GM12878 (cell line): ENCODE measurements at regions not wholly inside any gene's neighbourhood (a gene's known extent, or its start where the extent isn't known, plus 50 kb on each side); places are given as distances from the start of the nearest gene placed in this dataset.

Experiments
- ATAC-seq: fragments of 200-7000 bp; cut with Tn5 transposase; 3 replicates; pipeline ENCODE4 v1.9.1; 2020; ENCODE audit warnings: mild to moderate bottlenecking, moderate library complexity
- BruUV-seq: library from RNA; stranded (reverse); fragments of 400-500 nt; replicated peaks from 2 replicates; lab custom pipeline; 2021; lab: Mats Ljungman, UMichigan
- CTCF ChIA-PET: fragments of 300-600 bp; sonication (Branson Sonifier 250); formaldehyde crosslinking; extraction: SDS; loops from one replicate; lab custom pipeline; 2021; ENCODE audit warnings: inconsistent platforms; lab: Yijun Ruan, JAX
- POLR2A ChIA-PET: fragments of 350-600 bp; formaldehyde crosslinking; extraction: SDS; loops from one replicate; lab custom pipeline; 2021; ENCODE audit warnings: inconsistent platforms; lab: Charles Lee
- RAD21 ChIA-PET: fragments of 300-600 bp; sonication (Branson Sonifier 250); formaldehyde crosslinking; loops from one replicate; lab custom pipeline; 2023; ENCODE audit warnings: antibody characterized with exemption; ENCODE audit not compliant: unreplicated experiment; lab: Charles Lee
- SMC1A ChIA-PET: fragments of 300-600 bp; sonication (Branson Sonifier 250); formaldehyde crosslinking; loops from one replicate; lab custom pipeline; 2023; ENCODE audit not compliant: unreplicated experiment, uncharacterized antibody; lab: Charles Lee
- DNase-seq: peaks from one replicate; pipeline ENCODE4 v3.0.0-alpha.2; 2011; ENCODE audit warnings: low read depth, low spot score
- FAIRE-seq: peaks from 3 replicates; lab custom pipeline; 2011; peaks lifted over from hg19 to GRCh38; lab: Jason Lieb, UNC
- H2AFZ ChIP-seq: 2 replicates; pipeline ENCODE4 v1.6.0; 2011; ENCODE audit warnings: low read depth, low read length, control low read depth; ENCODE audit not compliant: control insufficient read depth
- H3K27ac ChIP-seq: 2 replicates; pipeline ENCODE4 v1.5.1; 2011; ENCODE audit warnings: control low read depth; ENCODE audit not compliant: control insufficient read depth, insufficient read depth
- H3K27me3 ChIP-seq, 2 experiments: replicated peaks in 1 of 2; 2 replicates each; pipeline versions ENCODE4 v1.6.0 to v1.6.1; 2011; ENCODE audit warnings: low read length in 1 of 2; ENCODE audit not compliant: control insufficient read depth in 2 of 2, insufficient read depth in 2 of 2
- H3K36me3 ChIP-seq, 2 experiments: 2 replicates each; pipeline ENCODE4 v1.5.1; 2011; ENCODE audit warnings: low read length in 1 of 2; ENCODE audit not compliant: control insufficient read depth in 2 of 2, insufficient read depth in 2 of 2
- H3K4me1 ChIP-seq: 2 replicates; pipeline ENCODE4 v1.6.1; 2011; ENCODE audit warnings: mild to moderate bottlenecking, low read length, moderate library complexity, mixed read lengths; ENCODE audit not compliant: control insufficient read depth, insufficient read depth
- H3K4me2 ChIP-seq: 2 replicates; pipeline ENCODE4 v1.6.0; 2011; ENCODE audit warnings: control low read depth; ENCODE audit not compliant: control insufficient read depth, insufficient read depth
- H3K4me3 ChIP-seq: fragments of 200-600 bp; sonication (generic); 2 replicates; pipeline ENCODE4 v1.5.1; 2016
- H3K79me2 ChIP-seq: 2 replicates; pipeline ENCODE4 v1.6.0; 2011; ENCODE audit warnings: low read length; ENCODE audit not compliant: control insufficient read depth, insufficient read depth
- H3K9ac ChIP-seq: 2 replicates; pipeline ENCODE4 v1.8.0; 2011; ENCODE audit warnings: low read length, control low read depth, mixed read lengths; ENCODE audit not compliant: control insufficient read depth, insufficient read depth
- H3K9me3 ChIP-seq: replicated peaks from 3 replicates; pipeline ENCODE4 v1.5.1; 2011; ENCODE audit warnings: mild to moderate bottlenecking, low read length; ENCODE audit not compliant: control insufficient read depth, insufficient read depth
- H4K20me1 ChIP-seq: 2 replicates; pipeline ENCODE4 v1.6.0; 2011; ENCODE audit not compliant: control insufficient read depth, insufficient read depth
- BACH1 ChIP-seq: fragments of 450-650 bp; IDR thresholded peaks from 2 replicates; pipeline ENCODE4 v1.6.1; 2017; ENCODE audit warnings: mild to moderate bottlenecking, borderline replicate concordance
- CBX3 ChIP-seq: fragments of 200-600 bp; sonication (generic); IDR thresholded peaks from 2 replicates; pipeline ENCODE4 v1.6.1; 2016; ENCODE audit warnings: low read depth, borderline replicate concordance
- CHD4 ChIP-seq: fragments of 200-600 bp; sonication (generic); IDR thresholded peaks from 2 replicates; pipeline ENCODE4 v1.6.1; 2016; ENCODE audit warnings: mild to moderate bottlenecking
- DPF2 ChIP-seq: fragments of 450-650 bp; IDR thresholded peaks from 2 replicates; pipeline ENCODE4 v1.6.1; 2017; ENCODE audit warnings: mild to moderate bottlenecking
- HDAC2 ChIP-seq: fragments of 200-600 bp; sonication (generic); IDR thresholded peaks from 2 replicates; pipeline ENCODE4 v1.6.1; 2017
- KLF5 ChIP-seq: fragments of 450-650 bp; IDR thresholded peaks from 2 replicates; pipeline ENCODE4 v1.6.1; 2014; ENCODE audit warnings: mild to moderate bottlenecking; ENCODE audit not compliant: partially characterized antibody
- LARP7 ChIP-seq: fragments of 450-650 bp; IDR thresholded peaks from 2 replicates; pipeline ENCODE4 v1.6.1; 2017; ENCODE audit warnings: mild to moderate bottlenecking
- MTA2 ChIP-seq: fragments of 450-650 bp; IDR thresholded peaks from 2 replicates; pipeline ENCODE4 v1.6.1; 2016; ENCODE audit warnings: low read depth, mild to moderate bottlenecking, moderate library complexity
- MXI1 ChIP-seq: fragments of 150-350 bp; IDR thresholded peaks from 2 replicates; pipeline ENCODE4 v1.6.1; 2011; ENCODE audit warnings: low read depth, mild to moderate bottlenecking, inconsistent platforms, low read length, improper control_type of control experiment
- NFIC ChIP-seq: IDR thresholded peaks from 2 replicates; pipeline ENCODE4 v1.6.1; 2012; ENCODE audit warnings: low read depth, mild to moderate bottlenecking, inconsistent platforms, low read length, moderate library complexity
- RAD51 ChIP-seq: fragments of 450-650 bp; IDR thresholded peaks from 2 replicates; pipeline ENCODE4 v1.6.1; 2016; ENCODE audit warnings: moderate library complexity, mild to moderate bottlenecking, inconsistent platforms
- SKIL ChIP-seq: fragments of 450-650 bp; IDR thresholded peaks from 2 replicates; pipeline ENCODE4 v1.6.1; 2017; ENCODE audit warnings: mild to moderate bottlenecking, low read depth, inconsistent platforms; ENCODE audit not compliant: poor library complexity, severe bottlenecking
- SMAD1 ChIP-seq: fragments of 450-650 bp; IDR thresholded peaks from 2 replicates; pipeline ENCODE4 v1.6.1; 2018; ENCODE audit warnings: mild to moderate bottlenecking, low read depth; ENCODE audit not compliant: partially characterized antibody
- SMC3 ChIP-seq: IDR thresholded peaks from 2 replicates; pipeline ENCODE4 v1.6.1; 2011; ENCODE audit warnings: low read length, improper control_type of control experiment, borderline replicate concordance
- SPI1 ChIP-seq: IDR thresholded peaks from 2 replicates; pipeline ENCODE4 v1.6.1; 2011; ENCODE audit warnings: low read depth, mild to moderate bottlenecking, low read length, moderate library complexity, borderline replicate concordance; ENCODE audit not compliant: insufficient read depth
- WGBS: methylation state at CpG from one replicate; pipeline ENCODE4 v1.1.6; 2016; ENCODE audit warnings: low lambda C conversion rate; ENCODE audit not compliant: insufficient replicate concordance, insufficient coverage; ENCODE audit errors: missing lambda C conversion rate; 5-methylcytosine and 5-hydroxymethylcytosine counted together
- in situ Hi-C: fragments of 300-500 bp; cut with MboI; formaldehyde crosslinking; loops from 9 replicates; pipeline ENCODE4 v1.14.3; 2018; ENCODE audit warnings: mixed read lengths
- intact Hi-C: fragments of 100-400 bp; cut with micrococcal nuclease; formaldehyde crosslinking; loops from one replicate; pipeline ENCODE4 v1.14.2; 2022; ENCODE audit not compliant: unreplicated experiment

GRCh38 chr11:123250892-123251656 is 56.0 kb upstream of the CLMP start (continued):
- no peak for TF ChIP-seq SKIL
- no peak for TF ChIP-seq CHD4
- TF ChIP-seq, all 136 proteins: peak for 2

- ChIA-PET CTCF (interaction anchor here (1.1 to 1.9 kb wide), 5 partner anchors 12 to 229 kb away, joined by 3 to 9 read pairs (median 6); no protein-coding TSS in a partner anchor), RAD21 (interaction anchor here (0.9 kb wide), 1 partner anchor 36 kb away, joined by 3 read pairs; no protein-coding TSS in a partner anchor), SMC1A (interaction anchor here (1.2 kb wide), 1 partner anchor 65 kb away, joined by 3 read pairs; no protein-coding TSS in a partner anchor), POLR2A (no interaction called here)
- H3K36me3 ChIP-seq: no peaks in the 10 kb centered on the region
- H3K79me2 ChIP-seq: no peaks in the 10 kb centered on the region
- ATAC-seq: no peak
- WGBS: 31% methylated on average over 5 of the region's 5 CpGs
- H3K27ac ChIP-seq: no peak overlapping the region
- peaks cover 0 to 2% of the 10 kb centered on the region in 2 experiments; a peak in 2 of 4 replicates for H3K27me3 ChIP-seq
- H3K4me1 ChIP-seq: no peaks in the 10 kb centered on the region; the same call in 1 of the 2 replicates
- no peak overlapping the region for H3K4me2 ChIP-seq
- H3K9ac ChIP-seq: no peak overlapping the region
- no TSS peak for BruUV-seq
- no peak overlapping the region for H2AFZ ChIP-seq
- DNase-seq: no peak
- H3K4me3 ChIP-seq: no peak overlapping the region
- no peaks in the 10 kb centered on the region for H4K20me1 ChIP-seq
- TF ChIP-seq DPF2 (no peak), LARP7 (no peak), MXI1 (no peak), SKIL (no peak), BACH1 (no peak), SPI1 (no peak), KLF5 (no peak), SMC3 (no peak), CBX3 (no peak), SMAD1 (no peak), RAD51 (no peak), MTA2 (no peak), HDAC2 (no peak), NFIC (no peak)
- no peak for FAIRE-seq
- in situ Hi-C loops: loop anchor here (5.0 kb wide), 1 partner anchor 137 kb away; no protein-coding TSS in a partner anchor
- intact Hi-C loops: loop anchor here (5.0 kb wide), 1 partner anchor 82 kb away; no protein-coding TSS in a partner anchor
- no peaks in the 10 kb centered on the region for H3K9me3 ChIP-seq
Measured at GRCh38 chr11:123249354-123249753, 54.3 kb upstream of the CLMP start.
